SU-DHL-6 (cell line): ENCODE measurements at regions not wholly inside any gene's neighbourhood (a gene's known extent, or its start where the extent isn't known, plus 50 kb on each side); places are given as distances from the start of the nearest gene placed in this dataset.

Source experiments
- CTCF ChIP-seq: fragments of 200-600 bp; sonication (generic); IDR thresholded peaks from one replicate; pipeline ENCODE4 v1.5.1; 2017; ENCODE audit warnings: antibody characterized with exemption, mild to moderate bottlenecking, low read length, moderate library complexity; ENCODE audit not compliant: insufficient read depth, poor library complexity, severe bottlenecking
- EZH2phosphoT487 ChIP-seq: fragments of 200-600 bp; sonication (generic), shearing (Covaris generic); conservative IDR thresholded peaks from 2 replicates; pipeline ENCODE4 v1.6.1; 2018; ENCODE audit warnings: mild to moderate bottlenecking, antibody characterized with exemption, low read length, moderate library complexity, mixed read lengths

GRCh38 chrX:145677109-145677817, 140.4 kb upstream of the SLITRK2 start:
- TF ChIP-seq CTCF (no peak), EZH2phosphoT487 (no peak)
